ENCODE measurements at regions not wholly inside any gene's neighbourhood (a gene's known extent, or its start where the extent isn't known, plus 50 kb on each side); places are given as distances from the start of the nearest gene placed in this dataset.

DNA sequence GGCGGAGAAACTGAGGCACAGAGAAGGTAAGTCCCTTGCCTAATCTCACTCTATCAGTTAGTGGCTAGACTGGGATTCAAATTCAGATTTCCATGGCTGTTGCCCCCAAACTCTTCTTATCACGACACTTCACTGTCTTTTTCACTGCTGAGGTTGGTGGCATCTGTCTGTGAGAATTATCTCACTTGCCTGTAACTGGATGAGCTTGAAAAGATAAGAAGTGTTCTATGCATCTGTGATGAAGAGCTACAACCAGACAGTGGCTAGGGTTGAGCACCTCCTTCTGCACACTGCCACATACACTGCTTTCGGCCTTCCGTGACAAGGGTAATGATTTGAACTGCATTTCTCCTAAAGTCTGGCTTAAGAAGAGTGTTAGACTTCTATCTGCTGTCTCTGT, 107.9 kb upstream of the TEX13D start:
- no peak for TF ChIP-seq MXI1 (IDR thresholded peaks at IDR 0.05; ENCODE audit: borderline replicate concordance, low read depth, low read length)
- no peak for TF ChIP-seq CTCF (conservative IDR thresholded peaks at IDR 0.05; ENCODE audit: low read depth, low read length)
- no peak for TF ChIP-seq MAFK (IDR thresholded peaks at IDR 0.05; ENCODE audit: low read depth, low read length)
- TF ChIP-seq CHD1 (IDR thresholded peaks at IDR 0.05; ENCODE audit: low read depth, low read length) = no peak
- TF ChIP-seq RAD21 (IDR thresholded peaks at IDR 0.05; ENCODE audit: low read length) = no peak
- TF ChIP-seq RFX5 (IDR thresholded peaks at IDR 0.05; ENCODE audit: low read depth, low read length) = no peak
- TF ChIP-seq POLR2A (IDR thresholded peaks at IDR 0.05; ENCODE audit: low read depth, low read length) = no peak
- TF ChIP-seq FOS (IDR thresholded peaks at IDR 0.05; ENCODE audit: low read depth, low read length) = no peak
- TF ChIP-seq, protein P1, sequence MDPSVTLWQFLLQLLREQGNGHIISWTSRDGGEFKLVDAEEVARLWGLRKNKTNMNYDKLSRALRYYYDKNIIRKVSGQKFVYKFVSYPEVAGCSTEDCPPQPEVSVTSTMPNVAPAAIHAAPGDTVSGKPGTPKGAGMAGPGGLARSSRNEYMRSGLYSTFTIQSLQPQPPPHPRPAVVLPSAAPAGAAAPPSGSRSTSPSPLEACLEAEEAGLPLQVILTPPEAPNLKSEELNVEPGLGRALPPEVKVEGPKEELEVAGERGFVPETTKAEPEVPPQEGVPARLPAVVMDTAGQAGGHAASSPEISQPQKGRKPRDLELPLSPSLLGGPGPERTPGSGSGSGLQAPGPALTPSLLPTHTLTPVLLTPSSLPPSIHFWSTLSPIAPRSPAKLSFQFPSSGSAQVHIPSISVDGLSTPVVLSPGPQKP (IDR thresholded peaks at IDR 0.05; ENCODE audit: borderline replicate concordance, low read depth, low read length) = no peak
- no peak for TF ChIP-seq SMC3 (IDR thresholded peaks at IDR 0.05; ENCODE audit: low read depth, low read length)
- TF ChIP-seq CEBPB (IDR thresholded peaks at IDR 0.05; ENCODE audit: low read depth, low read length) = no peak

Measured in IMR-90 (cell line).